ENCODE measurements at regions not wholly inside any gene's neighbourhood (a gene's known extent, or its start where the extent isn't known, plus 50 kb on each side); places are given as distances from the start of the nearest gene placed in this dataset.
"Not testable (repeated sequence)": the region's sequence is repeated elsewhere in the genome, so short reads cannot be mapped to it uniquely, and the experiment has no call there.

GRCh38 chr17:53631486-53631885 lies 191.2 kb upstream of the KIF2B start:
- no peak for DNase-seq

- no peak for DNase-seq
Observed at GRCh38 chr17:53630638-53631037, 192.1 kb upstream of the KIF2B start.

GRCh38 chr17:53630115-53630514 lies 192.6 kb upstream of the KIF2B start:
- DNase-seq = no peak

GRCh38 chr17:53629188-53629587 lies 193.5 kb upstream of the KIF2B start:
- no peak for DNase-seq

GRCh38 chr17:53628011-53628410 lies 194.7 kb upstream of the KIF2B start:
- no peak for DNase-seq

- DNase-seq = no peak
Observed at GRCh38 chr17:53627511-53627910, 195.2 kb upstream of the KIF2B start.

- DNase-seq = no peak
Observed at GRCh38 chr17:53626286-53626685, 196.4 kb upstream of the KIF2B start.

GRCh38 chr17:53619025-53619424 lies 203.7 kb upstream of the KIF2B start:
- DNase-seq = no peak

GRCh38 chr17:53608208-53608607 lies 214.5 kb upstream of the KIF2B start:
- not testable (repeated sequence) for DNase-seq

- no peak for DNase-seq
Observed at GRCh38 chr17:53607475-53607874, 215.3 kb upstream of the KIF2B start.

- no peak for DNase-seq
Observed at GRCh38 chr17:53588317-53588716, 234.4 kb upstream of the KIF2B start.

GRCh38 chr17:53574038-53574437 lies 248.7 kb upstream of the KIF2B start:
- no peak for DNase-seq

GRCh38 chr17:53571342-53571741 lies 251.4 kb upstream of the KIF2B start:
- DNase-seq = no peak

GRCh38 chr17:53570731-53571130 lies 252.0 kb upstream of the KIF2B start:
- DNase-seq = no peak

GRCh38 chr17:53560953-53561352 lies 261.8 kb upstream of the KIF2B start:
- no peak for DNase-seq

- DNase-seq = no peak
Observed at GRCh38 chr17:53548252-53548651, 274.5 kb upstream of the KIF2B start.

GRCh38 chr17:53543472-53543871 lies 279.3 kb upstream of the KIF2B start:
- DNase-seq = no peak

GRCh38 chr17:53538129-53538617 lies 284.6 kb upstream of the KIF2B start:
- no peak for DNase-seq

GRCh38 chr17:53527473-53527872 lies 295.3 kb upstream of the KIF2B start:
- no peak for DNase-seq

GRCh38 chr17:53525590-53525989 lies 297.1 kb upstream of the KIF2B start:
- DNase-seq = no peak

GRCh38 chr17:53516636-53517035 lies 306.1 kb upstream of the KIF2B start:
- no peak for DNase-seq

- DNase-seq = no peak
Observed at GRCh38 chr17:53499277-53499676, 323.4 kb upstream of the KIF2B start.

GRCh38 chr17:53496356-53496755 lies 326.4 kb upstream of the KIF2B start:
- no peak for DNase-seq

- no peak for DNase-seq
Observed at GRCh38 chr17:53492532-53492931, 330.2 kb upstream of the KIF2B start.

GRCh38 chr17:53490447-53490968 lies 332.2 kb upstream of the KIF2B start:
- no peak for DNase-seq

Data from inflammatory macrophage (primary cell).